ENCODE measurements at regions not wholly inside any gene's neighbourhood (a gene's known extent, or its start where the extent isn't known, plus 50 kb on each side); places are given as distances from the start of the nearest gene placed in this dataset.

GRCh38 chr2:183255411-183255810, 131.2 kb downstream of the NUP35 start:
- H3K36me3 ChIP-seq (replicated peaks; ENCODE audit: control insufficient read depth, insufficient read depth, low read length) = no peaks in the 10 kb centered on the region
- no peak overlapping the region for H3K4me3 ChIP-seq (ENCODE audit: insufficient read depth, low read depth, low read length)
- DNase-seq = no peak
- H3K27me3 ChIP-seq (ENCODE audit: control insufficient read depth, insufficient read depth, low read length) = no peaks in the 10 kb centered on the region

GRCh38 chr2:183259921-183260320, 135.7 kb downstream of the NUP35 start:
- Histone ChIP-seq H3K4me3 (ENCODE audit: insufficient read depth, low read depth, low read length) (no peak overlapping the region), H3K36me3 (replicated peaks; ENCODE audit: control insufficient read depth, insufficient read depth, low read length) (no peaks in the 10 kb centered on the region), H3K27me3 (ENCODE audit: control insufficient read depth, insufficient read depth, low read length) (no peaks in the 10 kb centered on the region)
- DNase-seq = no peak

- no peaks in the 10 kb centered on the region for H3K36me3 ChIP-seq (replicated peaks; ENCODE audit: control insufficient read depth, insufficient read depth, low read length)
- H3K27me3 ChIP-seq (ENCODE audit: control insufficient read depth, insufficient read depth, low read length) = no peaks in the 10 kb centered on the region
- no peak overlapping the region for H3K4me3 ChIP-seq (ENCODE audit: insufficient read depth, low read depth, low read length)
- no peak for DNase-seq
These were observed 136.3 kb downstream of the NUP35 start for GRCh38 chr2:183260527-183260926.

GRCh38 chr2:183264890-183265535, 140.8 kb downstream of the NUP35 start:
- DNase-seq = no peak
- H3K27me3 ChIP-seq (ENCODE audit: control insufficient read depth, insufficient read depth, low read length) = no peaks in the 10 kb centered on the region
- H3K36me3 ChIP-seq (replicated peaks; ENCODE audit: control insufficient read depth, insufficient read depth, low read length) = no peaks in the 10 kb centered on the region
- H3K4me3 ChIP-seq (ENCODE audit: insufficient read depth, low read depth, low read length) = no peak overlapping the region

- no peak overlapping the region for H3K4me3 ChIP-seq (ENCODE audit: insufficient read depth, low read depth, low read length)
- H3K27me3 ChIP-seq (ENCODE audit: control insufficient read depth, insufficient read depth, low read length) = no peaks in the 10 kb centered on the region
- DNase-seq = no peak
- no peaks in the 10 kb centered on the region for H3K36me3 ChIP-seq (replicated peaks; ENCODE audit: control insufficient read depth, insufficient read depth, low read length)
These were observed 143.0 kb downstream of the NUP35 start for GRCh38 chr2:183267148-183267827.

GRCh38 chr2:183269956-183270355, 145.7 kb downstream of the NUP35 start:
- H3K27me3 ChIP-seq (ENCODE audit: control insufficient read depth, insufficient read depth, low read length) = no peaks in the 10 kb centered on the region
- no peaks in the 10 kb centered on the region for H3K36me3 ChIP-seq (replicated peaks; ENCODE audit: control insufficient read depth, insufficient read depth, low read length)
- H3K4me3 ChIP-seq (ENCODE audit: insufficient read depth, low read depth, low read length) = no peak overlapping the region
- DNase-seq = no peak

DNA sequence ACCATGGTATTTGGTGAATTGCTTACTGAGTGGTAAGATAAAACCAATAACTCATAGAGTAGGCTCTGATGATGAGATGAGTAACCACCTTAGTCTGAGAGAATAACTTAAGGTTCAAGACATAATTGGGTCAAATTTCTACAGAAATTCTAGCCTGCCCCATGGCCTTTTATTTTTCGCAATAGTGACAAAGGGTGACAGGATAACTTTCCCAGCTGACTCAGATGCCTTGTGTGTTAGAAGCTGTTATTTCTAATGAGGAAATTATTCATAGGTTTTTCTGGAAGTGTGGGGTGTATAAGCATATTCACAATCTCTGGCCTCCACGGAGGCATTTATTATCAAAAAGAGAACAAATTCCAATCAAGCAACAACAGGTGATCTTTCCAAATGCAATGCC, 159.0 kb downstream of the NUP35 start:
- H3K4me3 ChIP-seq (ENCODE audit: insufficient read depth, low read depth, low read length) = no peak overlapping the region
- no peaks in the 10 kb centered on the region for H3K36me3 ChIP-seq (replicated peaks; ENCODE audit: control insufficient read depth, insufficient read depth, low read length)
- H3K27me3 ChIP-seq (ENCODE audit: control insufficient read depth, insufficient read depth, low read length) = no peaks in the 10 kb centered on the region
- DNase-seq = no peak

DNA sequence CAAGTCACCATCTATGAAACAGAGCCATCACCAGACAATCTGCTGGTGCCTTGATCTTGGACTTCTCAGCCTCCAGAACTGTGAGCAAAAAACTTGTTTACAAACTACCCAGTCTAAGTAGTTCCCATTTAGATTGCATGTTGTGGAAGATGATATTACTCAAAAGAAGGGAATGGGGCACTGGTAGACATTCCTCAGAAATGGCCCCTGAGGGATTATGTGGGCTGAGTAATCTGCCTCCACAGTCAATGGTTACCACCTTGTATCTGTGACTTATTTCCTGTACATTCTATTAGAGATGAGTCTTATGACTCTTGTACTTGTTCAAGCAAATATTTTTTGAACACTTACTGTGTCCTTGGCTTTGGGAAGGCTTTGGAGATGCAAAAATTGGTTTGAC, 160.4 kb downstream of the NUP35 start:
- H3K27me3 ChIP-seq (ENCODE audit: control insufficient read depth, insufficient read depth, low read length) = no peaks in the 10 kb centered on the region
- no peak overlapping the region for H3K4me3 ChIP-seq (ENCODE audit: insufficient read depth, low read depth, low read length)
- no peaks in the 10 kb centered on the region for H3K36me3 ChIP-seq (replicated peaks; ENCODE audit: control insufficient read depth, insufficient read depth, low read length)
- no peak for DNase-seq

- no peak overlapping the region for H3K4me3 ChIP-seq (ENCODE audit: insufficient read depth, low read depth, low read length)
- DNase-seq = no peak
- peaks cover 1% of the 10 kb centered on the region; the same call in 1 of the 2 replicates for H3K27me3 ChIP-seq (ENCODE audit: control insufficient read depth, insufficient read depth, low read length)
- H3K36me3 ChIP-seq (replicated peaks; ENCODE audit: control insufficient read depth, insufficient read depth, low read length) = no peaks in the 10 kb centered on the region
These were observed 167.2 kb downstream of the NUP35 start for GRCh38 chr2:183291436-183291835.

GRCh38 chr2:183292028-183292427, 167.8 kb downstream of the NUP35 start:
- peak; percentile 11 for DNase-seq

DNA sequence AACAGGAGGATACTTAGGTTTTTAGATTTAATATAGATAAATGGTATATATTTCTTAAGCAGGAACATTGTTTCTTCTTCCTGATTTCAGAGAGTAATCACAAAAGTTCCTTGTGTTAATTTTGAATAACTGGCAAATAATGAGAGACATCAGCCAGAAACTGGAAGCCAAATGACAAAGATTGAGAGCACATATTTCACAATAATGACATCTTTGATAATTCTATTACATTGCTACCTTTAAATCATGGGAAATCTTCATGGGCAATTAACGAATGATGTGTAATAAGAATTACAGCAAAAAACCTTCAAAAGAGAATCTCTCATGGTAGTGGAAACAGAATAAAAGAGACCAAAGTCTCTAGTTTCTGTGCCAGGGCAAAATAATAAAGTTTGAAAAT, 215.1 kb downstream of the NUP35 start:
- no peak overlapping the region for H3K4me3 ChIP-seq (ENCODE audit: insufficient read depth, low read depth, low read length)
- no peaks in the 10 kb centered on the region for H3K27me3 ChIP-seq (ENCODE audit: control insufficient read depth, insufficient read depth, low read length)
- no peaks in the 10 kb centered on the region for H3K36me3 ChIP-seq (replicated peaks; ENCODE audit: control insufficient read depth, insufficient read depth, low read length)
- no peak for DNase-seq

More at GRCh38 chr2:183292028-183292427, 167.8 kb downstream of the NUP35 start:
- Histone ChIP-seq H3K4me3 (ENCODE audit: insufficient read depth, low read depth, low read length) (no peak overlapping the region), H3K36me3 (replicated peaks; ENCODE audit: control insufficient read depth, insufficient read depth, low read length) (no peaks in the 10 kb centered on the region), H3K27me3 (ENCODE audit: control insufficient read depth, insufficient read depth, low read length) (peaks cover 1% of the 10 kb centered on the region; the same call in 1 of the 2 replicates)

- DNase-seq = no peak
- Histone ChIP-seq H3K27me3 (ENCODE audit: control insufficient read depth, insufficient read depth, low read length) (no peaks in the 10 kb centered on the region), H3K4me3 (ENCODE audit: insufficient read depth, low read depth, low read length) (no peak overlapping the region), H3K36me3 (replicated peaks; ENCODE audit: control insufficient read depth, insufficient read depth, low read length) (no peaks in the 10 kb centered on the region)
These were observed 216.8 kb downstream of the NUP35 start for GRCh38 chr2:183341057-183341456.

DNA sequence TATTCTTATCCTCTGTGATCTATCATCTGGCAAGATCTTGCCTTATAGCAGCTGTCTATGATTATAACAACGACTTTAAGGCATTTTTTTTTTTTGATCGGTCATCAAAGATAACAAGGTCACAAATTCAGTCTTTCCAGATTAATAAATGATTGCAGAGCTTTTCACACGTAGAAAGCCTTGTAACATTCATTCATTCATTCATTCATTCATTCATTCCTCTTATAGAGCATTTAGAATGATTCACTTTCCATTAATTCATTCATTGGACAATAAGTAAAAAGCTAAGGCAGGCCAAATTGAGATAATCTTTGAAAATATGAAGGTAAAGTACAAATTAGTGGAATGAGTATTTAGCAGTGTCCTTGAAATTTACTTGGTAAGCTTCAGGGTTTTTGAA, 223.7 kb downstream of the NUP35 start:
- no peak overlapping the region for H3K4me3 ChIP-seq (ENCODE audit: insufficient read depth, low read depth, low read length)
- no peak for DNase-seq
- H3K36me3 ChIP-seq (replicated peaks; ENCODE audit: control insufficient read depth, insufficient read depth, low read length) = no peaks in the 10 kb centered on the region
- H3K27me3 ChIP-seq (ENCODE audit: control insufficient read depth, insufficient read depth, low read length) = no peaks in the 10 kb centered on the region

GRCh38 chr2:183348492-183348891, 224.2 kb downstream of the NUP35 start:
- Histone ChIP-seq H3K36me3 (replicated peaks; ENCODE audit: control insufficient read depth, insufficient read depth, low read length) (no peaks in the 10 kb centered on the region), H3K4me3 (ENCODE audit: insufficient read depth, low read depth, low read length) (no peak overlapping the region), H3K27me3 (ENCODE audit: control insufficient read depth, insufficient read depth, low read length) (no peaks in the 10 kb centered on the region)
- DNase-seq = no peak

DNA sequence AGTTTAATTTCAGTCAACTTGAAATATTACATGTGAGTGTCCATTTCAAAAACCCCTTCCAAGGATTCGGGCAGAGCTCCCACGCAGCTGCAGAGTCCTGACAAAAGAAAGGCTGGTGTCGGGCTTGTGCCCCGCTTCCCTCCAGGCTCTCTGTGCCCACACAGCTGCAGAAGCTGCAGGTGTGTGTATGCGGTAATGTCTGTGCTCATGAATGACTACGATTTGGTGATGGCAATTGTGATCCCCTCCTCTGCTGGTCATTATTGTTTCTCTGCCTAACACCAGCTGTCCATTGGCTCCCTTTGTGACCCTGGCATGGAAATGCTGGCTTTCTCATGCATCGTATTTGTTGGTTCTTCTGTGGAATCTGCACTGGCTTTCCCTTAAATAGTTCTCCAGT, 224.8 kb downstream of the NUP35 start:
- no peak for DNase-seq
- Histone ChIP-seq H3K36me3 (replicated peaks; ENCODE audit: control insufficient read depth, insufficient read depth, low read length) (no peaks in the 10 kb centered on the region), H3K4me3 (ENCODE audit: insufficient read depth, low read depth, low read length) (no peak overlapping the region)

More for the DNA sequence above, 224.8 kb downstream of the NUP35 start:
- no peaks in the 10 kb centered on the region for H3K27me3 ChIP-seq (ENCODE audit: control insufficient read depth, insufficient read depth, low read length)
